Activated B cell treated with CpG ODN at 0.5 μM for 24 hours (primary cell): ENCODE measurements at regions not wholly inside any gene's neighbourhood (a gene's known extent, or its start where the extent isn't known, plus 50 kb on each side); places are given as distances from the start of the nearest gene placed in this dataset.

Experiments
- ATAC-seq: fragments of 200-7000 bp; cut with Tn5 transposase; one replicate; pipeline ENCODE4 v1.10.0; 2021; ENCODE audit warnings: low read depth, mild to moderate bottlenecking, moderate library complexity
- CTCF ChIA-PET: fragments of 350-600 bp; sonication (Branson Sonifier 250); formaldehyde crosslinking; loops from one replicate; lab custom pipeline; 2021; ENCODE audit warnings: antibody characterized with exemption; lab: Charles Lee
- POLR2A ChIA-PET: fragments of 350-600 bp; sonication (Branson Sonifier 250); formaldehyde crosslinking; loops from one replicate; lab custom pipeline; 2021; ENCODE audit warnings: antibody characterized with exemption; lab: Charles Lee
- DNase-seq: peaks from one replicate; pipeline ENCODE4 v3.0.0; 2022
- H3K27ac Mint-ChIP-seq: one replicate; pipeline ENCODE4 v1.8.0; 2020; ENCODE audit warnings: mixed read lengths
- H3K27me3 Mint-ChIP-seq: one replicate; pipeline ENCODE4 v1.8.0; 2021; ENCODE audit warnings: mixed read lengths
- H3K36me3 Mint-ChIP-seq: one replicate; pipeline ENCODE4 v1.8.0; 2021; ENCODE audit warnings: low read depth, mixed read lengths
- H3K4me1 Mint-ChIP-seq: one replicate; pipeline ENCODE4 v1.8.0; 2021; ENCODE audit warnings: mixed read lengths
- H3K4me3 Mint-ChIP-seq: one replicate; pipeline ENCODE4 v1.8.0; 2020; ENCODE audit warnings: mild to moderate bottlenecking, mixed read lengths
- H3K9me3 Mint-ChIP-seq: one replicate; pipeline ENCODE4 v1.8.0; 2020; ENCODE audit warnings: mixed read lengths
- intact Hi-C: fragments of 100-400 bp; cut with micrococcal nuclease; formaldehyde crosslinking; loops from one replicate; pipeline ENCODE4 v1.15.1; 2024
- TF ChIP-seq, protein P1 (sequence below): fragments of 200-600 bp; IDR thresholded peaks from one replicate; pipeline ENCODE4 v1.8.0; 2022; ENCODE audit warnings: antibody characterized with exemption, mild to moderate bottlenecking

DNA sequence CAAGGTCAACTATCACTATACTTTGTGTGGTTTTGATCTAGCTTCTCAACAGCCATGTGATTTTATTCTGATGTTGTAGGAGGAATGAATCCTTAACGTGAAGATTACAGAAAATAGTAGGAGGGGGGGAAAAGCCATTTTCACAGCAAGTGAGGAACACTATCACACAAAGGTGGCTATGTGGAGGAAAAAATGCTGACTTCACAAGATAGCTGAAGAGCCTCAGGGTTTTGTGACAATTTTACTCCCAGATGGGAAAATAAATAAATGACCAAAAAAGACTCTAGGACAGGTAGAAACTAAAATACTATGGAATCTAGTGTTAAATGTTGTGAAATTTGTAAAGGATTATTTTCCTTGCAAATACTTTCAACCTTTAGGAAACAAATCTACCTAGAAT is 281.0 kb downstream of the ADRA2A start:
- ATAC-seq, result no peak
- Mint-ChIP-seq H3K27me3 (peaks cover 12% of the 10 kb centered on the region), H3K9me3 (no peaks in the 10 kb centered on the region), H3K4me1 (no peaks in the 10 kb centered on the region), H3K27ac (no peak overlapping the region), H3K4me3 (no peak overlapping the region), H3K36me3 (no peaks in the 10 kb centered on the region)
- intact Hi-C loops, result no loop called here
- CTCF ChIA-PET, result no interaction called here
- POLR2A ChIA-PET, result no interaction called here
- TF ChIP-seq, protein P1, sequence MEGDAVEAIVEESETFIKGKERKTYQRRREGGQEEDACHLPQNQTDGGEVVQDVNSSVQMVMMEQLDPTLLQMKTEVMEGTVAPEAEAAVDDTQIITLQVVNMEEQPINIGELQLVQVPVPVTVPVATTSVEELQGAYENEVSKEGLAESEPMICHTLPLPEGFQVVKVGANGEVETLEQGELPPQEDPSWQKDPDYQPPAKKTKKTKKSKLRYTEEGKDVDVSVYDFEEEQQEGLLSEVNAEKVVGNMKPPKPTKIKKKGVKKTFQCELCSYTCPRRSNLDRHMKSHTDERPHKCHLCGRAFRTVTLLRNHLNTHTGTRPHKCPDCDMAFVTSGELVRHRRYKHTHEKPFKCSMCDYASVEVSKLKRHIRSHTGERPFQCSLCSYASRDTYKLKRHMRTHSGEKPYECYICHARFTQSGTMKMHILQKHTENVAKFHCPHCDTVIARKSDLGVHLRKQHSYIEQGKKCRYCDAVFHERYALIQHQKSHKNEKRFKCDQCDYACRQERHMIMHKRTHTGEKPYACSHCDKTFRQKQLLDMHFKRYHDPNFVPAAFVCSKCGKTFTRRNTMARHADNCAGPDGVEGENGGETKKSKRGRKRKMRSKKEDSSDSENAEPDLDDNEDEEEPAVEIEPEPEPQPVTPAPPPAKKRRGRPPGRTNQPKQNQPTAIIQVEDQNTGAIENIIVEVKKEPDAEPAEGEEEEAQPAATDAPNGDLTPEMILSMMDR, result no peak
- DNase-seq, result no peak

DNA sequence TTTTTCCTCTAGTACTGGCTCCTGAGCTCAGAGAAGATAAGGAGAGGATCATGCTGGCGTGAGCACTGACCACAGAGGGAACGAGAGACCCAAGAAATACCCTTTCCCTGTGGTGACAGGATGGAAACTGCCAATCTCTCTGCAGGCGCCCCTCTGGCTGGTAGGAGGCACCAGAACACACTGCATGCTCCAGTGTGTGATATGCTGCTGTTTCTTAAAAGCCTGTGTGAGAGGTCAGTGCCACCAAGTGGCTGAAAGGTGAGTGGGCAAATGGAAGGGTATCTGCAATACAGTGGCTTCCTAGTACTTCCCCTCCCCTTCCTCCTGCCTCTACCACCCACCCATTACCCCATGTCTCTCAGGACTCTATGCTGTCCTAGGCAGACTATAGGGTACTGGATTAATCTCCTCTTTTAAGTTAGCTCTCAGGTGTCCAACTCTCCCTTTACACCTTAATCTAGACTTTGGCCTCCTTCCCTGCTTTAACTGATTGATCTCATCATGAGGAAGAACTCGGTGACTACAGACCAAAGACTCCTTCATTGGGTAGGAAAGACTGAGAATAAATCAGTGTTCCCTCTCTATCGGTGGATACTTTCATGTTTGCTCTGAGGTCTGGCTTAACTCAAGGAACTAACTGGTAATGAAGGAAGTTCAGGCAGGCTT is 283.6 kb downstream of the ADRA2A start:
- no peak overlapping the region for H3K4me3 Mint-ChIP-seq
- DNase-seq, result no peak
- intact Hi-C loops, result loop anchor here (1.0 kb wide), 1 partner anchor 284 kb away; no protein-coding TSS in a partner anchor
- H3K27me3 Mint-ChIP-seq, result peaks cover 14% of the 10 kb centered on the region
- H3K27ac Mint-ChIP-seq, result no peak overlapping the region
- no peaks in the 10 kb centered on the region for H3K36me3 Mint-ChIP-seq
- ChIA-PET CTCF (no interaction called here), POLR2A (no interaction called here)
- no peaks in the 10 kb centered on the region for H3K9me3 Mint-ChIP-seq
- no peaks in the 10 kb centered on the region for H3K4me1 Mint-ChIP-seq
- TF ChIP-seq, protein P1, result no peak
- no peak for ATAC-seq

DNA sequence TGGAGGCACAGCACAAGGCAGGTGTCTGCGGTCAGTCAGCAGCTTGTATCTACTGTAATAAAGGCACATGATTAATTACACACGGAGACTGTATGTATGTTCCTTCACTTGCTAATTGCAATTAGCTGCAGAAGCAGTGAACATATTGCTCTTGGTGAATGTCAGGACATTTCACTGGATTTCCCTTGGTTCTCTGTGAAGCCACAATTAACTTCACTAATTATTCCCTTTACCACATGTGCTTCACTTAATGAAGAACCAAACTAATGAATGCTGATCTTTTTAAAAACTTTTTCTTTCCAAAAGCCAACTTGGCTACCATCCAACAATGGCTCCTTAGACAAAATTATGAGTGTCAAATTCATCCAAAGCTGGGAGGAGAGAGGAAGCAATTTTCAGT is 290.7 kb downstream of the ADRA2A start:
- H3K27ac Mint-ChIP-seq, result no peak overlapping the region

DNA sequence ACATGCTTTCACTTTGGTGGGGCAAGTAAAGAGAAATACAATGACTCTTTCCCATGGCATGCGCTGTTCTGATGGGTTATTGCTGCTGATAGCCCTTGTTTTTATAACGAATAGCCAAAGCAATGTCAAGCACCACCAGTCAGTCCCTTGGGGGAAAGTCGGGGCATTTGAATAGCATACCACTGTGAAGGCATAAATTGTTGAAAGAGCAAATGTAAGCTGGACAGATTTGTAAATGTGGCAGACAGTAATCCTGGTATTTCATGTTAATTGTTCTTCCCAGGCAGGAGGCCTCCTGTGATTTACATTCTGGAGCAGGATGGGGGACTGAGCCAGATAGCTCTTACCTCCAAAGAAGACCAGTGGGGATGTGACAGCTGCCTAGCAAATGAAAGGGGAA is 293.3 kb downstream of the ADRA2A start:
- ChIA-PET POLR2A (no interaction called here), CTCF (no interaction called here)
- Mint-ChIP-seq H3K27ac (no peak overlapping the region), H3K9me3 (no peaks in the 10 kb centered on the region), H3K36me3 (no peaks in the 10 kb centered on the region), H3K4me1 (no peaks in the 10 kb centered on the region), H3K27me3 (peaks cover 4% of the 10 kb centered on the region), H3K4me3 (no peak overlapping the region)
- intact Hi-C loops, result no loop called here
- TF ChIP-seq, protein P1, result no peak
- DNase-seq (no peak), ATAC-seq (no peak)

More for the DNA sequence above, 290.7 kb downstream of the ADRA2A start:
- POLR2A ChIA-PET, result no interaction called here
- Mint-ChIP-seq H3K4me3 (no peak overlapping the region), H3K27me3 (peaks cover 10% of the 10 kb centered on the region), H3K4me1 (no peaks in the 10 kb centered on the region), H3K9me3 (no peaks in the 10 kb centered on the region), H3K36me3 (no peaks in the 10 kb centered on the region)
- CTCF ChIA-PET, result no interaction called here
- no peak for DNase-seq
- TF ChIP-seq, protein P1, result no peak
- no peak for ATAC-seq
- intact Hi-C loops, result no loop called here

DNA sequence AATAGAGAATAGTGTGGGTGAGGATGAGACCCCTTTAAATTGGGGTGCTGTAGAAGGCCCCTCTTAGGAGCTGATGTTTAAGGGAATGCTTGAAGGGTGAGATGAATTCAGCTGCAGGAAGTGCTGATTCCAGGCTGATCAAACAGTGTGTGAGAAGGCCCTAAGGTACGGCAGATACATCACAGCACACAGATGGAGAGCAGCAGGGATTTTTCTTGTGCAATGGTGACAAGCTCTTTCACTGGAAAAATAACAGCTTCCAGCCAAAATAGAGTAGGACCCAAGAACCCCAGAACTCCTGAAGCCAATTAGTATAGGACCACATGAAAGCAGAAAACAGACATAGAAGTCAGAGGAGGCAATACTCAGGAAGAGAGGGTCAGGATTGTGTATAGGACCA is 296.9 kb downstream of the ADRA2A start:
- Mint-ChIP-seq H3K36me3 (no peaks in the 10 kb centered on the region), H3K27me3 (peaks cover 4% of the 10 kb centered on the region), H3K27ac (no peak overlapping the region), H3K4me1 (no peaks in the 10 kb centered on the region), H3K9me3 (no peaks in the 10 kb centered on the region), H3K4me3 (no peak overlapping the region)
- ATAC-seq, result no peak
- POLR2A ChIA-PET, result no interaction called here
- intact Hi-C loops, result no loop called here
- DNase-seq, result no peak
- CTCF ChIA-PET, result no interaction called here
- TF ChIP-seq, protein P1, result no peak
